Stimulated activated CD8-positive, alpha-beta memory T cell treated with anti-CD3 and anti-CD28 coated beads, Interleukin-2, amount 100 ng/mL, for 1 hour (primary cell): ENCODE measurements at regions not wholly inside any gene's neighbourhood (a gene's known extent, or its start where the extent isn't known, plus 50 kb on each side); places are given as distances from the start of the nearest gene placed in this dataset.

ENCODE experiments used
- DNase-seq, 2 donors: peaks; one replicate each; pipeline ENCODE4 v3.0.0-alpha.2; 2020; ENCODE audit warnings: low read depth in 2 of 2

DNA sequence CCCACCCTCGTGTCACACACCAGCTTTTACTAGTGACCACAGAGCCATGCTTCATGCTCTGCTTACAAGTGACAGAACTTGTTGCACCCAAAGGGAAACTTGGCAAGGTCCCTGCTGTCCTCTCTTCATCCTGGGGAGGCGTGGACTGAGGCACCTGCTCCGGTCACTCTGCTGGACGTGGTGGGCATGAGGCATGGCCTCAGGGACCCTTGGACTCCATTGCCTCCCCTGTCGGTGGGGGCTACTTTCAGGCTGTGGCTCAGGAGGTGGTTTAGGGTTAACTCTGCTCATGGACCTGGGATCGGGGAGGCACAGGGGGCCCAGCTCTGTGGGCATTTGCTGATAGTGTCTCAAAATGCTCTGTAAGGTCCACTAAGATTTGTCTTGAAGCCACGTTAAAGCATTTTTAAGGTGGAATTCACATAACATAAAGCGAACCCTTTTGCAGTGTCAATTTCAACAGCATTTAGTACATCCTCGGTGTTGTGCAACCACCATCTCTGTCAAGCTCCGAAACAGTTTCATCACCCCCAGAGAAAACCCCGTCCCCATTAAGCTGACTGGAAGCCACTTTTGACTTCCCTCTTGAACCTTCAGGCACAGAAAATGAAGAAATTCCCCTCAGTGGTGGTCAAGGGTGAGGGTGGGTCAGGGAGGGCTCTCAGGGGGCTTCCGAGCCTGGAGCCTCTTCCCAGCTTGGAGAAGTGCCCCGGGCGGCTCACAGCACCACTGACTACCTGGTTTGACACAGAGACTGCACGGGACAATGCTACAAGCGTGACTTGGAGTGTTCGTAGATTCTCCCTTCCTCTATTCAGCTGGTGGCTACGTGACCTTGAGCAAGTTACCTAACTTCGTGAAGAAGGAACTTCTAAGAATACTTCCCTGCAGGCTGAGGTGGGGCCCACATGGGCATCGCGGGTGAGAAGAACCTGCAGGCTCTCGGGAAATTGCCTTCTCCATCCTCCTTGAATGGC lies 100.0 kb upstream of the HDAC4 start:
- DNase-seq = no peak

DNA sequence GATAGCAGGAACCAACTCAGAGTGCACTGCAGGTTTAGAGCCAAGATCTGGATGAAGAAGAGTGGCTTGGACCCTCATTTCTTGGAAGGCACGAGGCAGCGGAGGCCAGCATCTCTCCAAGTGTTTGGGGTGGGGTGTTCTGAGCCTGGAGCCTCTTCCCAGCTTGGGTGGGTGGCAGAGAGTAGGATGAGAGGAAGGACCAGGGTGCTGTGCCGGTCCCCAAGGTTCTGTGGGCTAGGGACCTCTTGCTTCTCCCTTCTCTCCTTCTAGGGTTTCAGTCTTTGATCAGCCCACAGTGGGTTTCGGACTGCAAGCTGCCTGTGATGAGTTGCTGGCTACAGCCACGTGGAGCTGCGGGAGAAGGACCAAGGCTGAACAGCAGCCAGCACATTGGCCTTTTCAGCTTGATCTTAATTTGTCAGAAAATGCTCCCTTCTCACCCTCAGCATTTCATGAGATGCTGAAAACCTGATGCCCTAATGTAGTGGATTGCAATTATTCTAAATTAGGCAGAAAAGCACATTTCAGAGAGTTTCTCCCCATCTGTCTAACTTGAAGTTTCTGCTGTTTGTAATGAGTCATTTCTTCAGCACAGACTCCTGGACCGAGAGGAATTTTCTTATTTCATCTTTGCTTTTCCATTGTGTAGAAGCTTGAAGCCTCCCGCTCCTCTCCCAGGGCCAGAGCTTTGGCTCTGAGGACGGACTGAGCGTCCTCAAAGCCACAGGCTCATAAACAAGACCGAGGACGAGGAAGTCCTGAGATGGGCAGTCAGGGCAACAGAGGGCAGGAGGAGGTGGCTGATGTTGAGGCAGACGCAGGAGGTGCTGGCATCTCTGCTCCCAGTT lies 99.1 kb upstream of the HDAC4 start:
- no peak for DNase-seq

DNA sequence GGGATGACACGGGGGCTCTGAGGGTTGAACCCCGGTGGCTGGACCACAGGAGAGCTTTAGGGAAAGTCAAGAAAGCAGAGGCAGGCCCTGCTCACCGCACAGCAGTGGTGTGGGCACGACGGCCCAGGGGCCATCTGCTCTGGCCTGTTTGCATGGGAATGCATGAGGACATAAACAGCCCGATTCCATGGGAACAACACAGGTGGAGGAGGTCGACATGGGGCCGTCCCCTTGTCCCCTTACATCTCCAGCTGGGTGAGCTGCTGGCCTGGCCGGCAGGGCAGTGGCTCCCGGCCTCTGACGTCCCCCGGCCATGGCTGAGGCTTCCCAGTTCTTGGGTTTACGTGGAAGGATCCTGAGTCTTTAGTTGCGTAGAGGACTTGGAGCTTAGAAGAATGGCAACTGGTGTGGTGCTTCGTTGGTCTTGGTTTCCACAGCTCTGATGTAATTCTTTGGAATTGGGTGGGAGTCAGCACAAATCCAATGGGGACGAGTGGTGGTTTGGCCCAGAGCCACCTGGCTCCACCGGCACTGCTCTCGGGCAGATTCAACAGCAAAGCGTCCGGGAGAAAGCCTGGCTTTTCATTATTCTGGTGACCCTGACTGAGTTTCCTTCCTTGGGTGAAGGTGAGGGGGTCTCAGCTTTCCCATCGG lies 98.3 kb upstream of the HDAC4 start:
- no peak for DNase-seq

DNA sequence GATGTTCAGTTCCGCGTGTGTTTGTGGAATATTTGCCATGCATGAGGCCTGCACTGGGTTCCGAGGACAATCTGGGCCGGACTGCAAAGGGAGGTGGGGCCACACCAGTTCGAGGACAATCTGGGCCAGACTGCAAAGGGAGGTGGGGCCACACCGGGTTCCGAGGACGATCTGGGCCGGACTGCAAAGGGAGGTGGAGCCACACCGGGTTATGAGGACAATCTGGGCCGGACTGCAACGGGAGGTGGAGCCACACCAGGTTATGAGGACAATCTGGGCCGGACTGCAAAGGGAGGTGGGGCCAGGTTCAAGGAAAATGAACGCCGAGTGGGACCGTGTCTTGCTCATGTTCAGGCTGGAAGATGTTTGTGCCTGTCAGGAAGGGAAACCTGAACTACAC lies 97.8 kb upstream of the HDAC4 start:
- DNase-seq = no peak

DNA sequence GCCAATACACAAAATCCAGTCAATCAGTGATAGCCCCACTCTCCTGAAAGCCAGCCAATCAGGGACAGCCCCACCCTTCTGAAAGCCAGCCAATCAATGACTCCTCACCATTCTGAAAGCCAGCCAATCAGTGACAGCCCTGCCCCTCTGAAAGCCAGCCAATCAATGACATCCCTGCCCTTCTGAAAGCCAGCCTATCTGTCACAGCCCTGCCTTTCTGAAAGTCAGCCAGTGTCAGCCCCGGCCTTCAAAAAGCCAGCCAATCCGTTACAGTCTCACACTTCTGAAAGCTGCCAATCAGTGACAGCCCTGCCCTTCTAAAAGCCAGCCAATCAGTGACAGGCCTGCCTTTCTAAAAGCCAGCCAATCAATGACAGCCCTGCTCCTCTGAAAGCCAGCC lies 95.9 kb upstream of the HDAC4 start:
- DNase-seq = no peak

DNA sequence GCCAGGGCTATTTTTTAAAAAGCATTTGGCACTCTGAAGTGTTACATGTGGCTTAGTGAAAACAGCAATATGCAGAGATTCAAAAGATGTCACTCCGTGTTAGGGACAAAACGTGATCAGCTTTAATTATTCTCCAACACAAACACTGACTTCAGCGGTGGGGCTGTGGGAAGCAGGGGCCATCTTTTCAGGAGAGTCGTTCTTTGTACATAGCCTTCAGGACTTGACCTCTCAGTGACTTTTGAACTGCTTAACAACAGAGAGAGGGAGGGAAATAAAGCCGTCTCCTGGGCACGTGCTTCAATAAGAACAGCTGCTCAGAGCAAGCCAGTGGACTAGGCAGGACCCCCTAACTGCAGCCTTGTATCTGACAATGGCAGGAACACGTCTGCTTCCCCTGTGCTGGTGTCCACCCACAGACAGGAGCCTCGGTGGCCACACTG lies 95.0 kb upstream of the HDAC4 start:
- DNase-seq = no peak

DNA sequence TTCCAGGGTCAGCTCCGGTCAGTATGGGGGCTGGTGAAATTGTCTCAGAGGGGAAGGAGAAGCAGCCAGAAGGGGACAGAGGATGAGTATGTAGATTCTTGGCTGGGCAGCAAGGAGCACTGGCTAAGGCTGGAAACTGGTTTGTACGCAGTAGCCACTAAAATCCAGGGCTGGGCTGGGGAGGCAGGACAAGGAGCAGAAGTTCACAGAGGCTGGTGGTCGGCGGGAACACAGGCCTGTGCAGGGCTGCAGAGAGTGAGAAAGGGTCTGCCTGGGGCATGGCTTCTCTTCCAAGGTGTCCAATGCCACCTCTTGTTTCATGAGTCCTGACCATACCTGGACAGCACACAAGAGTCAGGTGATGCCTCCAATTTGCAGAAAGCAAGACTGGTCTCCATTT lies 94.4 kb upstream of the HDAC4 start:
- no peak for DNase-seq

DNA sequence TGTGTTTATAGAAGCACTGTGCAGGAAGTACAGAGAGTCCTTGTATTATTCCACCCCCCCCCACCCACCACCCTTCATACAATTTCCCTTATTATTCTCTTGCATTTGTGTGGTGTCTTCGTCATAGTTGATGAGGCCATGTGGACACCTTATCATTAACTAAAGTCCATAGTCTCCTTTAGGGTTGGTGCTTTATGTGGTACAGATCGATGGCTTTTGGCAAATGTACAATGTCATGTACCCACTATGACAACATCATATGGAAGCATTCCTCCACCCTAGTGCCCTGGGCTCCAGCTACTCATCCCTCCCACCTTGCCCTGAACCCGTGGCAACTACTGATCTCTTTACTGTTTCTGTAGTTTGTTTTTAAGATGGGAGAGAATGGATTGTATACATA lies 93.8 kb upstream of the HDAC4 start:
- DNase-seq = no peak

DNA sequence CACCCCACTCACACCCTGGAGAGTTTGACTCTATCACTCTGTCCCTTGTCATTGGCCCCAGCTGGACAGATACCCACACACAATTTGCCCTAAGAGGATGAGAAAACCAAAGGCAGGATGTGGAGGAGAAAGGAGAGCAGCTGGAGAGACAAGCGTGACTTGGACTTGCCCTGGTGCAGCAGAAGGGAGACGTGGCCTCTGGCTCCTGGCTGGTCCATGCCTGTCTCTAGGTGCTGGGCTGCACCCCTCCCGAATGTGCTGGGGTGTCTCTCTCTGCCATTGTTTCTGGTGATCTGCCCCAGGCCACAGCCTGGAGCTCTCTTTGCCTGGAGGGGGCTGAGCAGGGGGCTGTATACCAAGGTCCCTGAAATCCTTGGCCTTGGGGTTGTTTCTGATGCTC lies 88.7 kb upstream of the HDAC4 start:
- no peak for DNase-seq

DNA sequence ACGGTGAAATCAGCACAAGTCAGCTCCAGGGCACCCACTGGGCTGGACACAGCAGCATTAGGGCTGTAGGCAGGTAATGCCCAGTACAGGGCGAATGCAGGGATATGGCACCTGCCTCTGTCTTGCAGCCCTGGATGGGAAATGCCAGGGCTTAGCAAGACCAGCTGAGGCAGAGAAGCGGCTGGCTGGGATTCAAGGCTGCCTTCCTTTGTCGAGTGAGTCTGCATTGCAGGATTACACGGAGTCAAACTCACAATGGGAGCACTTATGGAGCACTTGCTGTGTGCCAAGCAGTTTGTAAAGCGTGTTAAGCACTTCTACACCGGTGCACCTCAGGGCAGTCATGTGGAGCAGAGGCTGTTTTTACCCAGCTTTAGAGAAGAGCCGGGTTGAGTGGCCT lies 87.3 kb upstream of the HDAC4 start:
- no peak for DNase-seq

DNA sequence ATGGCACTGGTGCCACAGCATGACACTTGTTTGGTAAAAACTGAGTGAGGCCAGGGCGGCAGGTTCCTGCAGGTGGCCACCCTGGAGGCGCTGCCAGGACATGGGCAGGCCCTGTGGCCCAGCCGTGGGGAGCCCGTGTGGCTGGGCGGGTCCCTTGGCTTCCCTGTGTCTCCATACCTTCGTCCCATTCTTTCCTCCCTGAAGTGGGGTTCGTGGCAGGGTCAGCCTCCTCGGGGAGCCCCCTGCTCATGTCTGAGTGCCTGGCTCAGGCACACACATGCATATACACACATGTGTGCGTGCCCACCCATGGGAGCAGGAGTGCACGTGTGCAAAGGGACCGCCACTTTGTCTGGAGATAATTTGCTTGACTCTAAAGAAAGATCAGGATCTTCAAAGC lies 86.5 kb upstream of the HDAC4 start:
- no peak for DNase-seq

DNA sequence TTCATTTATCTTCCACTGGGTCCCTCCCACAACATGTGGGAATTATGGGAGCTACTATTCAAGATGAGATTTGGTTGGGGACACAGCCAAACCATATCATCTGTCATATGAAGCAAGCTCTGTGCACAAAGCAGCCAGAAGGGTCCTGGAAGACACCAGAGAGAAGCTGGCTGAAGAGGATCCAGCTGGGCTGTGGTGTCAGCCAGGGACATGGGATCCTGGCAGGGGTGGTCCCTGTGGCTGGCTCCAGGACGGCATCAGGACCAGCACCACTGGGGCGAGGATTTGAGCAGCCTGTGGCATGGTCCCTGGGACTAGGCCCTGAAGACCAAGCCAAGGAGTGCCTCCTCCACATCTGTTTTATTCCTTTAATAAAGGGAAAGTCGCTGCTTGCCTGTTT lies 84.8 kb upstream of the HDAC4 start:
- DNase-seq = no peak

DNA sequence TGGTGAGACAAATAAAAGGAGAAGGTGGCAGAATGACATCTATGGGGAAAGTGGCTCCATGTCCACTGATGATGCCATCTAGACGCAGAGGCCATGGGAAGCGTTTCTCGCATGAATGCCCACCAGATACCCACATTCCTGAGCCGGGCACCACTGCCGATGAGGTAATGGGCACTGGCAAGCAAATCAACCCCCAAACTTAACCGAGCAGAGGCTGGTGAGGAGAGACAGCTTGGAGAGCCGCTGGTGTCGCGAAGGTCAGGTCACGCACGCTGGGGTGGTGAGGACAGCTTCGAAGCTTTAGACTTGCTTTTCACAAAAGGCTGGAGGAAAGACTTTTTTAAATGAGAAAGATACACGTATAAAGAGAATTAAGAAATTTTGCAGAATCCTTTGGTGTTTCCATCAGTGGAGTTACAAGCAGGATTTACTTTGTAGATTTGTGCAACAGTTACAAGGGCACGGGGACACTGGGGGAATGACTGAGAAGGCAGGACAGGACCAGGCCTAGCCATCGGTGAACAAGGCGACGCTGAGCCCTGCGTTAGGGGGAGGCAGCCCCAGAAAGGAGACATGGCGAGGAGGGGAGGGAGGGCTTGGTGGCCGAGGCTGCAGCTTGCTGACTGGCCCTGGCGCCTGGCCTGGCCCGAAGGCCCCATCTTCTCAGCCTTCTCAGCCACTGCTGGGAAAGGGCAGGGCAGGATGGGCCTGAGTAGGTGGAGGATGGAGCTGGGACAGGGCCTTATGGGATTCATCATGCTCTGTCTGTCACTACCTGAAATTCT lies 83.9 kb upstream of the HDAC4 start:
- DNase-seq = no peak

DNA sequence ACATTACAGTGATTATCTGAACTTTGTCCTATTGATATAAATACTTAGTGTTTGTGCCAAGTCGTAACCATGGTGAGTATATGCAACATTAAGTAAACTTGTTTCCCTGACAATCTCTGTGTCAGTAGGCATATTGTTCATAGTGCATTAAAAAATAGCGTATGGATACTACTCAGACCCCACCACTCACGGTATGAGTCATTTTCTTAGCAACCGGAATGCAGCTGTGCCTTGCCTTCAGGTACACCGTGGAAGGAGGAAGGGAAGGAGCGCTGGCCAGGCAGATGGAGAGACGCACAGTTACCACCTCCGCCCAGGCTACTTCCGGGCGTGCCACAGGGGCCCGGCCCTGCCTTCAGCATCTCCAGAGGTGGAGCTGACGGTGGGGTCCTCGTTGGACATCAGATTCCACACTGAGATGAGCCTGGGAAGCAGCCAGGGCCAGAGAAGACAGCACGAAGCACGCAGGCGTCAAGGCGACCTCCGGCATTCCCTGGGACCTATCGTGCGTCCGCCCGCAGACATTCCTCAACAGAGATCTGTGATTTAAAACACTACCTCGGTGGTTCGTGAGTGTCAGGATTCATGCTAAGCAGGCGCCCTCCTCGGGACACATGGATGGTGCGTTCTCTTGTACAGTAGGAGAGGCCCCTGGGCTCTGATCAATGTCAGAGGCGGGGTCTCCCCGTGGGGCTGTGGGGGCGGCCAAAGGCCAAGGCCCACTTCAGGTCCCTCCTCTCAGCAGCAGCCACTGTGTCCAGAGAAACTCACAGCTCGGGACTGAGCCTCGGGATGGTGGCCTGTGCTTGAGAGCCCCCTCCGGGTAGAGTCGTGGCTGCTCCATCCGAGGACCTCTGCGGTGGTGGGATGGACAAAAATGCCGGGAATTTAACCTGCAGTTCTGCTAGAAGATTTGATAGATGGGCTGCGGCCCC lies 82.2 kb upstream of the HDAC4 start:
- DNase-seq = no peak

DNA sequence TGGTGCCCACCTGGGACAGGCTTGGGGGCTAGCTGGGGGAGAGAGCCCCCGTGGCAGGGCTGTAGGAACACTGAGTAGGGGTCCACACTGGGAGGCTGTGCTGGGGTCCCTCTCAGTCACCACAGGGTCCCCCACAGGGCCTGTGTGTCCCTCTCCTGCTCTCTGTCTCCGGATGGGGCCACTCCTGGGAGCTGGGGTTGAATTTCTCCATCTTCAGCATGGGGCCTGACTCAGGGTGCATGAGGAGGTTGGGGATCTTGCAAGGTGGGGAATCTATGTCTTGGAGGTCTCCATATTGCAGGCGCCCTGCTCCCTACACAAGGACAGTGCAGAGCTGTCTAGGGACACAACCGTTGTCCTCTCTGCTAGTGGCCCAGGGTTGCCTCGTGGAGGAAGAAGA lies 78.7 kb upstream of the HDAC4 start:
- no peak for DNase-seq

DNA sequence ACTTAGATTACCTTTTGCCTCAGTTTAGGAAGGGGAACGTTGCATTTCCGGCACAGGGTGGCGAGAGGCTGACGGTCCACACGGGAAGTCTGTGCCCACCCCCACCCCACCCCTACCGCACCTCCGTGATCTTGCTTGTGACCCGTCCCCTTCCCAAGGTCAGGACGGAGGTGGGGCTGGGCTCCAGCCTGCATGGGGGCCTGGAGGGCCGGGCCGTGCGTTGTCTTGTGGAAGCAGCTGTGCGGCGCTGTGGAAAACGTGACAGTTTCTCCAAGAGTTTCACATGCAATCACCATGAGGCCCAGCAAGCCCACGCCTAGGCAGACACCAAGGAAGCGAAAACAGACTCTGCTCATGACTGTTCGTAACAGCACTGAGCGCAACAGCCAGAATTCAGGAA lies 76.8 kb upstream of the HDAC4 start:
- no peak for DNase-seq

DNA sequence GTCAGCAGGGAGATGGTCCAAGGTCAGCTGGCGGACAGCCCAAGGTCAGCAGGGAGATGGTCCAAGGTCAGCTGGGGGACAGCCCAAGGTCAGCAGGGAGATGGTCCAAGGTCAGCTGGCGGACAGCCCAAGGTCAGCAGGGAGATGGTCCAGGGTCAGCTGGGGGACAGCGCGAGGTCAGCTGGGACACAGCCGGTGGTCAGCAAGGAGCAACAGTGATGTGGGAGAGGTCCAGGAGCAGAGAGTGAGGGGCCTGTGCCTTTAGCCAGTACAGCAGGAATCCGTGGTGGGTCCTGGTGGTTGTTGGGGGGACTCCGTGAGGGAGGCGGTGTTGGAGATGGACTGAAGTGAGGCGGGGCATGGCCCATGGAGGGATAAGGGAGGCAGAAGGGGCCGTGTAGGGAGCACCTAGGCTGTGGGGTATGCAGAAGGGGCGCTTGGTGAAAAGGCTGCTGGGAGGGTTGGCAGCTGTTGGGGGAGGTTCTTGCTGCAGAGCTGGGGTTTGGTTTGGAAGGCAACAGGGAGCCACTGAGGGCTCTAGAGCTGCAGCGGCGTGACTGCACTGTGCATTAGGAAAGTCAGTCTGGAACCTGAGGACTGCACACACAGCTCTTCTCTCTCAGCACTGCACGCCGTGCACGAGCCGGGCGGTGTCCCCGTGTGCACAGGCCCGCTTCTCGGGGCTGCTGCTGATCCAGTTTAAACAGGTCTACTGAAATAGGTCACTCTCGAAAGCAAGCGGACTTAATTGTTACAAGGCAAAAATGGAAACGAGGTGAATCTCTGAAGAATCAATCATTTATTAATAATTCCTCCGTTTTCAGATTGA lies 76.2 kb upstream of the HDAC4 start:
- no peak for DNase-seq

DNA sequence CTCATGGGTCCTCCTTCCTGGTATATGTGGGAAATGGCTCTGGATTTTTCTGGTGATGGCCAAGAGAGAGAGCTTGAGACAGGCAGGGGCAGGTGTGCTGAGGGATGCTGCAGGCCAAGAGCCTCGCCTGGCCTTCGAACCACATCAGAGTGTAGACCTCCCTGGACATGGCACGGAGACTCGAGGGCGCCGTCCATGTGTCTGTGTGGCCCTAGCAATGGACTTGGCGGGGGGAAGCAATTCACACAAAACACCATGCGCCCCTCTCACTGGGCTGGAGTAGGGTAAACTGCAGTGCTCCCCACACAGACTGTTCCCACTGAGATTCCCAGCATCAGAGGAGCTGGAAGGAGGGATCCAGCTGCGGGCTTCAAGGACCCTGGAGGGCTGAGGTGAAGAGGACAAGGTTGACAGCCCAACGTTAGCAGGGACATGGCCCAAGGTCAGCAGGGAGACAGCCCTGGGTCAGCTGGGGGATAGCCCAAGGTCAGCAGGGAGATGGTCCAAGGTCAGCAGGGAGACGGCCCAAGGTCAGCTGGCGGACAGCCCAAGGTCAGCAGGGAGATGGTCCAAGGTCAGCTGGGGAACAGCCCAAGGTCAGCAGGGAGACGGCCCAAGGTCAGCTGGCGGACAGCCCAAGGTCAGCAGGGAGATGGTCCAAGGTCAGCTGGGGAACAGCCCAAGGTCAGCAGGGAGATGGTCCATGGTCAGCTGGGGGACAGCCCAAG lies 75.4 kb upstream of the HDAC4 start:
- no peak for DNase-seq
